NCI-H1092 (cell line): ENCODE measurements at regions not wholly inside any gene's neighbourhood (a gene's known extent, or its start where the extent isn't known, plus 50 kb on each side); places are given as distances from the start of the nearest gene placed in this dataset.

Experiments
- DNase-seq: peaks from one replicate; lab custom pipeline; 2025; lab: John Stamatoyannopoulos, UW

- no peak for DNase-seq
Observed at GRCh38 chr1:193346085-193346484, 159.7 kb upstream of the B3GALT2 start.

- DNase-seq, result no peak
Observed at GRCh38 chr1:193342811-193343210, 156.4 kb upstream of the B3GALT2 start.

GRCh38 chr1:193340331-193340730, 153.9 kb upstream of the B3GALT2 start:
- DNase-seq, result no peak

GRCh38 chr1:193339401-193339800, 153.0 kb upstream of the B3GALT2 start:
- no peak for DNase-seq

- no peak for DNase-seq
Observed at GRCh38 chr1:193338194-193338593, 151.8 kb upstream of the B3GALT2 start.

- DNase-seq, result no peak
Observed at GRCh38 chr1:193335806-193336428, 149.5 kb upstream of the B3GALT2 start.

- no peak for DNase-seq
Observed at GRCh38 chr1:193333166-193333565, 146.8 kb upstream of the B3GALT2 start.

GRCh38 chr1:193326296-193326695, 139.9 kb upstream of the B3GALT2 start:
- no peak for DNase-seq

GRCh38 chr1:193325771-193326170, 139.4 kb upstream of the B3GALT2 start:
- no peak for DNase-seq

GRCh38 chr1:193325042-193325441, 138.6 kb upstream of the B3GALT2 start:
- DNase-seq, result no peak

GRCh38 chr1:193322211-193322610, 135.8 kb upstream of the B3GALT2 start:
- DNase-seq, result no peak

- DNase-seq, result no peak
Observed at GRCh38 chr1:193321242-193321840, 134.9 kb upstream of the B3GALT2 start.

- DNase-seq, result no peak
Observed at GRCh38 chr1:193320270-193320669, 133.9 kb upstream of the B3GALT2 start.

- DNase-seq, result no peak
Observed at GRCh38 chr1:193318347-193318746, 131.9 kb upstream of the B3GALT2 start.

- DNase-seq, result no peak
Observed at GRCh38 chr1:193313354-193314140, 127.1 kb upstream of the B3GALT2 start.

GRCh38 chr1:193312432-193312831, 126.0 kb upstream of the B3GALT2 start:
- no peak for DNase-seq

GRCh38 chr1:193311226-193311948, 125.0 kb upstream of the B3GALT2 start:
- no peak for DNase-seq

- DNase-seq, result peak; percentile 96
Observed at GRCh38 chr1:193310564-193310963, 124.2 kb upstream of the B3GALT2 start.

- DNase-seq, result no peak
Observed at GRCh38 chr1:193309936-193310475, 123.6 kb upstream of the B3GALT2 start.

- no peak for DNase-seq
Observed at GRCh38 chr1:193308438-193308837, 122.0 kb upstream of the B3GALT2 start.

- no peak for DNase-seq
Observed at GRCh38 chr1:193306430-193306829, 120.0 kb upstream of the B3GALT2 start.
